Uterus (tissue), 2 donors: ENCODE measurements at regions not wholly inside any gene's neighbourhood (a gene's known extent, or its start where the extent isn't known, plus 50 kb on each side); places are given as distances from the start of the nearest gene placed in this dataset.

Experiments used
- CTCF ChIP-seq, 4 experiments: fragments of 200-600 bp in 2 of 4; fragments of 450-650 bp in 2 of 4; sonication (generic) in 2 of 4; IDR thresholded peaks; one replicate each; pipeline ENCODE4 v1.5.1; 2016 to 2019; ENCODE audit warnings: antibody characterized with exemption in 4 of 4, mild to moderate bottlenecking in 2 of 4, moderate library complexity in 1 of 4
- POLR2A ChIP-seq, 2 donors: fragments of 450-650 bp; IDR thresholded peaks; one replicate each; pipeline ENCODE4 v1.6.1; 2016; ENCODE audit warnings: antibody characterized with exemption in 2 of 2, mild to moderate bottlenecking in 1 of 2, moderate library complexity in 1 of 2

- TF ChIP-seq POLR2A (IDR thresholded peaks at IDR 0.05), result no peak
- no peak for TF ChIP-seq CTCF (IDR thresholded peaks at IDR 0.05)
Observed at GRCh38 chr18:43515481-43515880, 238.2 kb upstream of the SYT4 start.
